ENCODE measurements at regions not wholly inside any gene's neighbourhood (a gene's known extent, or its start where the extent isn't known, plus 50 kb on each side); places are given as distances from the start of the nearest gene placed in this dataset.

GRCh38 chr13:22111961-22112360 lies 441.1 kb downstream of the FGF9 start:
- ChIA-PET CTCF (ENCODE audit: low intra/inter-chr PET ratio) (no interaction called here), POLR2A (no interaction called here)
- H3K4me3 ChIP-seq, result no peak overlapping the region
- H3K9ac ChIP-seq (ENCODE audit: insufficient read depth in 1 of 2, low read depth in 2 of 2, low read length in 2 of 2), result no peak overlapping the region
- ATAC-seq (no peak), DNase-seq (ENCODE audit: extremely low read depth in 1 of 4, low spot score in 3 of 4) (no peak), FAIRE-seq (no peak)
- H3K4me1 ChIP-seq (replicated peaks in 1 of 2; ENCODE audit: control insufficient read depth in 2 of 2, insufficient read depth in 2 of 2, low read length in 2 of 2), result no peaks in the 10 kb centered on the region
- no peak overlapping the region for H3K4me2 ChIP-seq (ENCODE audit: insufficient read depth, low read length)
- H3K79me2 ChIP-seq (ENCODE audit: control insufficient read depth, insufficient read depth, low read length), result no peaks in the 10 kb centered on the region
- H3K9me3 ChIP-seq (replicated peaks; ENCODE audit: control insufficient read depth, insufficient read depth, low read depth, low read length), result no peaks in the 10 kb centered on the region
- intact Hi-C loops (cut with micrococcal nuclease) (no loop called here), in situ Hi-C loops (cut with MboI) (no loop called here)
- 0% methylated on average over 11 of the region's 11 CpGs for WGBS (ENCODE audit: insufficient coverage, low coverage, missing lambda C conversion rate)
- H3K27me3 ChIP-seq (ENCODE audit: control insufficient read depth in 2 of 2, insufficient read depth in 2 of 2, low read length in 2 of 2), result peaks cover 0 to 4% of the 10 kb centered on the region in 2 experiments; a peak in 2 of 5 replicates
- H4K20me1 ChIP-seq (replicated peaks; ENCODE audit: control insufficient read depth, insufficient read depth, low read length), result no peaks in the 10 kb centered on the region
- no peak overlapping the region for H2AFZ ChIP-seq (ENCODE audit: low read depth, low read length)
- no peak for TF ChIP-seq STAT5B (CRISPR knock-in tag; IDR thresholded peaks at IDR 0.05)
- TF ChIP-seq NR3C1 (CRISPR knock-in tag; IDR thresholded peaks at IDR 0.05), result no peak
- no peak for TF ChIP-seq ZNF324 (CRISPR knock-in tag; IDR thresholded peaks at IDR 0.05)
- TF ChIP-seq ZNF830 (CRISPR knock-in tag; IDR thresholded peaks at IDR 0.05), result no peak
- TF ChIP-seq BRCA1 (IDR thresholded peaks at IDR 0.05), result no peak
- no peak for TF ChIP-seq BRCA1 (CRISPR knock-in tag; IDR thresholded peaks at IDR 0.05)
- no peak for TF ChIP-seq ZNF77 (CRISPR knock-in tag; IDR thresholded peaks at IDR 0.05)
- TF ChIP-seq ZNF24 (IDR thresholded peaks at IDR 0.05), result no peak
- H3K9me1 ChIP-seq (ENCODE audit: control insufficient read depth, insufficient read depth, low read length), result no peaks in the 10 kb centered on the region
- no peak overlapping the region for H3K27ac ChIP-seq (ENCODE audit: extremely low read depth, low read depth, low read length)
- no peaks in the 10 kb centered on the region for H3K36me3 ChIP-seq (ENCODE audit: control insufficient read depth, insufficient read depth, low read length)
- BruUV-seq (replicated peaks), result no TSS peak

- no peak for FAIRE-seq
- POLR2A ChIA-PET, result no interaction called here
- WGBS (ENCODE audit: insufficient coverage, low coverage, missing lambda C conversion rate), result 3% methylated on average over 9 of the region's 11 CpGs
Measured at GRCh38 chr13:22112956-22113745, 442.3 kb downstream of the FGF9 start.

More at GRCh38 chr13:22112956-22113745, 442.3 kb downstream of the FGF9 start:
- H3K4me3 ChIP-seq, result no peak overlapping the region
- intact Hi-C loops (cut with micrococcal nuclease) (no loop called here), in situ Hi-C loops (cut with MboI) (no loop called here)
- H3K4me2 ChIP-seq (ENCODE audit: insufficient read depth, low read length), result no peak overlapping the region
- peaks cover 0 to 4% of the 10 kb centered on the region in 2 experiments; a peak in 2 of 5 replicates for H3K27me3 ChIP-seq (ENCODE audit: control insufficient read depth in 2 of 2, insufficient read depth in 2 of 2, low read length in 2 of 2)
- CTCF ChIA-PET (ENCODE audit: low intra/inter-chr PET ratio), result no interaction called here
- no peaks in the 10 kb centered on the region for H3K36me3 ChIP-seq (ENCODE audit: control insufficient read depth, insufficient read depth, low read length)
- BruUV-seq (replicated peaks), result no TSS peak
- ATAC-seq, result no peak
- no peak overlapping the region for H3K9ac ChIP-seq (ENCODE audit: insufficient read depth in 1 of 2, low read depth in 2 of 2, low read length in 2 of 2)
- no peaks in the 10 kb centered on the region for H4K20me1 ChIP-seq (replicated peaks; ENCODE audit: control insufficient read depth, insufficient read depth, low read length)
- H3K79me2 ChIP-seq (ENCODE audit: control insufficient read depth, insufficient read depth, low read length), result no peaks in the 10 kb centered on the region
- H3K9me3 ChIP-seq (replicated peaks; ENCODE audit: control insufficient read depth, insufficient read depth, low read depth, low read length), result no peaks in the 10 kb centered on the region
- no peak for DNase-seq (ENCODE audit: extremely low read depth in 1 of 4, low spot score in 3 of 4)
- H3K9me1 ChIP-seq (ENCODE audit: control insufficient read depth, insufficient read depth, low read length), result no peaks in the 10 kb centered on the region
- no peak overlapping the region for H3K27ac ChIP-seq (ENCODE audit: extremely low read depth, low read depth, low read length)
- TF ChIP-seq ZNF76 (CRISPR knock-in tag; IDR thresholded peaks at IDR 0.05; ENCODE audit: borderline replicate concordance) (no peak), ZBTB5 (IDR thresholded peaks at IDR 0.05) (no peak), HMGXB4 (CRISPR knock-in tag; IDR thresholded peaks at IDR 0.05) (no peak)
- H2AFZ ChIP-seq (ENCODE audit: low read depth, low read length), result no peak overlapping the region
- H3K4me1 ChIP-seq (replicated peaks in 1 of 2; ENCODE audit: control insufficient read depth in 2 of 2, insufficient read depth in 2 of 2, low read length in 2 of 2), result no peaks in the 10 kb centered on the region
